SH-SY5Y (cell line): ENCODE measurements at regions not wholly inside any gene's neighbourhood (a gene's known extent, or its start where the extent isn't known, plus 50 kb on each side); places are given as distances from the start of the nearest gene placed in this dataset.

ENCODE experiments used
- GATA2 ChIP-seq: IDR thresholded peaks from 2 replicates; pipeline ENCODE4 v1.6.1; 2011; ENCODE audit warnings: mild to moderate bottlenecking, low read depth, low read length
- GATA3 ChIP-seq: IDR thresholded peaks from 2 replicates; pipeline ENCODE4 v1.6.1; 2011; ENCODE audit warnings: low read depth, mild to moderate bottlenecking, low read length, moderate library complexity

- TF ChIP-seq GATA3 (no peak), GATA2 (no peak)
These were observed 2380.4 kb downstream of the MAT2B start for GRCh38 chr5:165885623-165886350.
